DMS 273 (cell line): ENCODE measurements at regions not wholly inside any gene's neighbourhood (a gene's known extent, or its start where the extent isn't known, plus 50 kb on each side); places are given as distances from the start of the nearest gene placed in this dataset.
"Not testable (repeated sequence)": the region's sequence is repeated elsewhere in the genome, so short reads cannot be mapped to it uniquely, and the experiment has no call there.

Source experiments
- DNase-seq: peaks from one replicate; lab custom pipeline; 2025; ENCODE audit not compliant: unreplicated experiment; lab: John Stamatoyannopoulos, UW

GRCh38 chr3:20747741-20748140, 561.7 kb upstream of the SGO1 start:
- no peak for DNase-seq

- peak; percentile 2 for DNase-seq
Observed at GRCh38 chr3:20743553-20744321, 557.7 kb upstream of the SGO1 start.

GRCh38 chr3:20742903-20743552, 557.0 kb upstream of the SGO1 start:
- DNase-seq = no peak

GRCh38 chr3:20741381-20741780, 555.4 kb upstream of the SGO1 start:
- DNase-seq = no peak

GRCh38 chr3:20739814-20740213, 553.8 kb upstream of the SGO1 start:
- DNase-seq = peak; percentile 30

- DNase-seq = no peak
Observed at GRCh38 chr3:20736287-20736852, 550.4 kb upstream of the SGO1 start.

GRCh38 chr3:20729185-20729584, 543.2 kb upstream of the SGO1 start:
- no peak for DNase-seq

- DNase-seq = no peak
Observed at GRCh38 chr3:20726786-20727185, 540.8 kb upstream of the SGO1 start.

- DNase-seq = no peak
Observed at GRCh38 chr3:20724241-20724640, 538.2 kb upstream of the SGO1 start.

- DNase-seq = not testable (repeated sequence)
Observed at GRCh38 chr3:20716425-20716824, 530.4 kb upstream of the SGO1 start.

GRCh38 chr3:20701641-20702040, 515.6 kb upstream of the SGO1 start:
- peak; percentile 63 for DNase-seq

- DNase-seq = peak; percentile 73
Observed at GRCh38 chr3:20700714-20701113, 514.7 kb upstream of the SGO1 start.

GRCh38 chr3:20698896-20699295, 512.9 kb upstream of the SGO1 start:
- no peak for DNase-seq

GRCh38 chr3:20696388-20697150, 510.6 kb upstream of the SGO1 start:
- no peak for DNase-seq

- no peak for DNase-seq
Observed at GRCh38 chr3:20692675-20693074, 506.7 kb upstream of the SGO1 start.

- no peak for DNase-seq
Observed at GRCh38 chr3:20683910-20684309, 497.9 kb upstream of the SGO1 start.

- no peak for DNase-seq
Observed at GRCh38 chr3:20682573-20682972, 496.6 kb upstream of the SGO1 start.

- no peak for DNase-seq
Observed at GRCh38 chr3:20680990-20681628, 495.1 kb upstream of the SGO1 start.

GRCh38 chr3:20673866-20674265, 487.9 kb upstream of the SGO1 start:
- no peak for DNase-seq

GRCh38 chr3:20669675-20670074, 483.7 kb upstream of the SGO1 start:
- DNase-seq = peak; percentile 76

GRCh38 chr3:20669184-20669583, 483.2 kb upstream of the SGO1 start:
- peak; percentile 79 for DNase-seq
